ENCODE measurements at regions not wholly inside any gene's neighbourhood (a gene's known extent, or its start where the extent isn't known, plus 50 kb on each side); places are given as distances from the start of the nearest gene placed in this dataset.

DNA sequence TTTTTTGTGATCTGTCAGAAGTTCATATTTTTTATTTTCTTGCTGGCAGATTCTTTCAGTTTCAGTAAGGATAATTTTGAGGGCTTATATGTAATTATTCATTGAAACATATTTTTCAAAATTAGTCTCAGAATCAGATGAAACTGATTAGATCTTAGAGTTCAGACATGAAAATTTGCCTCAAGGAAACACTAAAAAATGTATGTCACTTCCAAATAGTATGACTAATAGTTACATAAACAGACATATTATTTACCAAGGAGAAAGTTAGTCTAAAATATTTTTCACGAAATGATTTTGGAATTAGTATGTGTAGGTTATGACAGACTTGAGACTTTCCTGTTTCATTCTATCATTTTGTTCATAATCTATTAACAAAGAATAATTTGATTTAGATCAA, 628.6 kb downstream of the CCDC85A start:
- Histone ChIP-seq H4K20me1 (ENCODE audit: control insufficient read depth, insufficient read depth, insufficient read length) (no peaks in the 10 kb centered on the region), H3K14ac (ENCODE audit: insufficient read depth, low read length) (no peak overlapping the region), H2BK20ac (ENCODE audit: low read depth, low read length, poor library complexity, severe bottlenecking) (no peak overlapping the region), H3K23ac (ENCODE audit: insufficient read length, low read depth, low read length) (no peak overlapping the region), H3K27me3 (ENCODE audit: insufficient read depth, low read length) (no peaks in the 10 kb centered on the region), H3K18ac (ENCODE audit: insufficient read length, low read depth, low read length) (no peak overlapping the region), H3K79me1 (ENCODE audit: insufficient read depth, low read depth, low read length, poor library complexity, severe bottlenecking) (no peaks in the 10 kb centered on the region), H3K79me2 (ENCODE audit: insufficient read depth, low read length) (no peaks in the 10 kb centered on the region), H3T11ph (ENCODE audit: low read length) (no peak overlapping the region), H2BK5ac (ENCODE audit: insufficient read length, low read length) (no peak overlapping the region), H3K4me1 (ENCODE audit: insufficient read depth, low read length) (no peaks in the 10 kb centered on the region), H2BK120ac (ENCODE audit: low read depth, low read length, poor library complexity, severe bottlenecking) (no peak overlapping the region), H4K5ac (ENCODE audit: insufficient read length, low read depth, low read length) (no peak overlapping the region), H3K4ac (ENCODE audit: low read depth, low read length) (no peak overlapping the region), H2AK5ac (ENCODE audit: insufficient read length, low read length) (no peak overlapping the region), H3K56ac (ENCODE audit: insufficient read length, low read depth, low read length) (no peak overlapping the region), H4K91ac (ENCODE audit: insufficient read length, low read depth, low read length) (no peak overlapping the region), H3K23me2 (ENCODE audit: insufficient read length, low read depth, low read length, poor library complexity, severe bottlenecking) (no peaks in the 10 kb centered on the region), H3K9me3 (ENCODE audit: control insufficient read depth, low read depth, low read length) (no peaks in the 10 kb centered on the region), H2BK15ac (ENCODE audit: low read depth, low read length) (no peak overlapping the region), H4K8ac (replicated peaks; ENCODE audit: insufficient read length, low read depth, low read length) (no peak overlapping the region), H2BK12ac (ENCODE audit: insufficient read length, low read depth, low read length) (no peak overlapping the region), H2AFZ (ENCODE audit: low read length) (no peak overlapping the region), H3K9ac (ENCODE audit: extremely low read depth, insufficient read length, low read length) (no peak overlapping the region), H3K27ac (ENCODE audit: insufficient read length, low read depth, low read length) (no peak overlapping the region), H3K4me2 (ENCODE audit: insufficient read depth, insufficient read length, low read length) (no peak overlapping the region)
- H3K4me1 Mint-ChIP-seq = no peaks in the 10 kb centered on the region; a peak in 1 of 4 replicates
- TF ChIP-seq, protein P1, sequence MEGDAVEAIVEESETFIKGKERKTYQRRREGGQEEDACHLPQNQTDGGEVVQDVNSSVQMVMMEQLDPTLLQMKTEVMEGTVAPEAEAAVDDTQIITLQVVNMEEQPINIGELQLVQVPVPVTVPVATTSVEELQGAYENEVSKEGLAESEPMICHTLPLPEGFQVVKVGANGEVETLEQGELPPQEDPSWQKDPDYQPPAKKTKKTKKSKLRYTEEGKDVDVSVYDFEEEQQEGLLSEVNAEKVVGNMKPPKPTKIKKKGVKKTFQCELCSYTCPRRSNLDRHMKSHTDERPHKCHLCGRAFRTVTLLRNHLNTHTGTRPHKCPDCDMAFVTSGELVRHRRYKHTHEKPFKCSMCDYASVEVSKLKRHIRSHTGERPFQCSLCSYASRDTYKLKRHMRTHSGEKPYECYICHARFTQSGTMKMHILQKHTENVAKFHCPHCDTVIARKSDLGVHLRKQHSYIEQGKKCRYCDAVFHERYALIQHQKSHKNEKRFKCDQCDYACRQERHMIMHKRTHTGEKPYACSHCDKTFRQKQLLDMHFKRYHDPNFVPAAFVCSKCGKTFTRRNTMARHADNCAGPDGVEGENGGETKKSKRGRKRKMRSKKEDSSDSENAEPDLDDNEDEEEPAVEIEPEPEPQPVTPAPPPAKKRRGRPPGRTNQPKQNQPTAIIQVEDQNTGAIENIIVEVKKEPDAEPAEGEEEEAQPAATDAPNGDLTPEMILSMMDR (conservative IDR thresholded peaks at IDR 0.05) = no peak
- H3K27me3 Mint-ChIP-seq (ENCODE audit: low read depth) = no peaks in the 10 kb centered on the region
- no peak for DNase-seq
- no peak overlapping the region for H3K27ac Mint-ChIP-seq
- H3K36me3 Mint-ChIP-seq (ENCODE audit: insufficient read depth in 1 of 3, low read depth in 3 of 3) = no peaks in the 10 kb centered on the region
- peaks cover 0 to 3% of the 10 kb centered on the region in 2 experiments; a peak in 1 of 5 replicates for H3K9me3 Mint-ChIP-seq
- no CpG with 5 or more reads among the region's 1 CpG for WGBS (ENCODE audit: extremely low coverage, insufficient read length, low lambda C conversion rate)
- H3K4me3 Mint-ChIP-seq = no peak overlapping the region

Measured in H9 (cell line).